DND-41 (cell line): ENCODE measurements at regions not wholly inside any gene's neighbourhood (a gene's known extent, or its start where the extent isn't known, plus 50 kb on each side); places are given as distances from the start of the nearest gene placed in this dataset.

Experiments used
- CTCF ChIP-seq: IDR thresholded peaks from 2 replicates; pipeline ENCODE4 v1.5.1; 2012; ENCODE audit warnings: borderline replicate concordance, low read length, moderate library complexity, mild to moderate bottlenecking; ENCODE audit not compliant: poor library complexity, severe bottlenecking; ENCODE audit errors: extremely low read depth
- EZH2 ChIP-seq: IDR thresholded peaks from 3 replicates; pipeline ENCODE4 v1.6.1; 2012; ENCODE audit warnings: borderline replicate concordance, low read depth, mild to moderate bottlenecking, moderate library complexity, low read length, inconsistent platforms; ENCODE audit not compliant: severe bottlenecking

DNA sequence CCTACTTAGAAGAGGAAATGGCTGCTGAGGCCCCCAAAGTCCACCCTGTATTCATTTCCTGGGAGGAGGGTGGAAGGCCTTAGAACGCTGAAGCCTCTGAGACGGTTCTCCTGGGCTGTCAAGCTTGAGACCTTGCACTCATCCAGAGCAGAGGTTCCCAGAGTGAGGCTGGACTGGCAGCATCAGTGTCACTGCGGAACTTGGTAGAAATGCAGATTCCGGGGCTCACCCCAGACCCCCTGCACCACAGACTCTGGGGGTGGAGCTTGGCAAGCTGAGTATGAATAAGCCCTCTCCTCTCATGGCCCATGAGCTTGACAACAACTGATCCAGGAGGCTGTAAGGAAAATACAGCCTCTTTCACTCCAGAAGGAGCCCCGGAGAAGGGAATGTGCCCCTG lies 218.3 kb downstream of the IRF8 start:
- TF ChIP-seq CTCF: no peak
- TF ChIP-seq EZH2: no peak
